CD4-positive, alpha-beta T cell (primary cell): ENCODE measurements at regions not wholly inside any gene's neighbourhood (a gene's known extent, or its start where the extent isn't known, plus 50 kb on each side); places are given as distances from the start of the nearest gene placed in this dataset.
A peak's percentile ranks its signal among the peaks of the same experiment; 100 is the strongest.

Source experiments
- ATAC-seq: fragments of 200-7000 bp; cut with Tn5 transposase; one replicate; pipeline ENCODE4 v1.10.0; 2022; ENCODE audit warnings: mild to moderate bottlenecking; ENCODE audit not compliant: poor library complexity
- CTCF ChIA-PET: fragments of 350-600 bp; sonication (Branson Sonifier 250); formaldehyde crosslinking; loops from one replicate; lab custom pipeline; 2021; ENCODE audit warnings: antibody characterized with exemption, inconsistent platforms; lab: Charles Lee
- POLR2A ChIA-PET: fragments of 350-600 bp; sonication (Branson Sonifier 250); formaldehyde crosslinking; loops from one replicate; lab custom pipeline; 2021; ENCODE audit warnings: antibody characterized with exemption, inconsistent platforms; lab: Charles Lee
- DNase-seq, 14 experiments: peaks; one replicate each; pipeline ENCODE4 v3.0.0-alpha.2; 2013 to 2020; ENCODE audit warnings: mixed read lengths in 2 of 14
- H3K27ac ChIP-seq, 2 donors: one replicate each; pipeline versions ENCODE4 v1.5.1 to v1.7.0; 2013; ENCODE audit warnings: low read length in 2 of 2, low read depth in 1 of 2, mild to moderate bottlenecking in 1 of 2
- H3K27me3 ChIP-seq, 2 experiments: 1 replicate in 1 of 2; 2 replicates in 1 of 2; pipeline versions ENCODE4 v1.6.1 to v1.7.0; 2013; ENCODE audit warnings: low read length in 2 of 2, control low read depth in 1 of 2, mild to moderate bottlenecking in 1 of 2, moderate library complexity in 1 of 2; ENCODE audit not compliant: insufficient read depth in 2 of 2, control insufficient read depth in 1 of 2
- H3K36me3 ChIP-seq: one replicate; pipeline ENCODE4 v1.6.1; 2013; ENCODE audit warnings: low read length, control low read depth; ENCODE audit not compliant: insufficient read depth
- H3K4me1 ChIP-seq: one replicate; pipeline ENCODE4 v1.6.1; 2013; ENCODE audit warnings: low read length, control low read depth; ENCODE audit not compliant: insufficient read depth
- H3K4me3 ChIP-seq: one replicate; pipeline ENCODE4 v1.5.1; 2013; ENCODE audit warnings: mild to moderate bottlenecking, low read length, moderate library complexity
- H3K9me3 ChIP-seq, 2 experiments: 1 replicate in 1 of 2; 2 replicates in 1 of 2; pipeline versions ENCODE4 v1.6.1 to v1.7.0; 2013; ENCODE audit warnings: low read length in 2 of 2, mild to moderate bottlenecking in 2 of 2, control low read depth in 1 of 2, moderate library complexity in 1 of 2; ENCODE audit not compliant: control insufficient read depth in 1 of 2, insufficient read depth in 1 of 2
- H3K27ac Mint-ChIP-seq: one replicate; pipeline ENCODE4 v1.8.0; 2020; ENCODE audit warnings: mixed read lengths
- H3K27me3 Mint-ChIP-seq: one replicate; pipeline ENCODE4 v1.8.0; 2021; ENCODE audit warnings: mixed read lengths
- H3K36me3 Mint-ChIP-seq: one replicate; pipeline ENCODE4 v1.8.0; 2021; ENCODE audit warnings: low read depth, mixed read lengths
- H3K4me1 Mint-ChIP-seq: one replicate; pipeline ENCODE4 v1.8.0; 2021; ENCODE audit warnings: low read depth, mixed read lengths
- H3K4me3 Mint-ChIP-seq: one replicate; pipeline ENCODE4 v1.8.0; 2020; ENCODE audit warnings: mild to moderate bottlenecking, mixed read lengths
- H3K9me3 Mint-ChIP-seq: one replicate; pipeline ENCODE4 v1.8.0; 2020; ENCODE audit warnings: mixed read lengths
- CTCF ChIP-seq: fragments of 200-600 bp; IDR thresholded peaks from one replicate; pipeline ENCODE4 v1.8.0; 2022; ENCODE audit warnings: antibody characterized with exemption, mild to moderate bottlenecking
- intact Hi-C, 2 experiments: fragments of 100-400 bp; cut with DNase I in 1 of 2; cut with micrococcal nuclease in 1 of 2; formaldehyde crosslinking; loops; one replicate each; pipeline versions ENCODE4 v1.15.1 to v1.9.0; 2023 to 2025; cut with DNase I, micrococcal nuclease

GRCh38 chr3:182711853-182712252 lies 81.5 kb upstream of the ATP11B start:
- Histone ChIP-seq H3K9me3 (no peaks in the 10 kb centered on the region), H3K36me3 (no peaks in the 10 kb centered on the region), H3K4me3 (no peak overlapping the region), H3K4me1 (no peaks in the 10 kb centered on the region), H3K27me3 (no peaks in the 10 kb centered on the region), H3K27ac (no peak overlapping the region)
- ATAC-seq: no peak
- no peak overlapping the region for H3K27ac Mint-ChIP-seq
- H3K27me3 Mint-ChIP-seq: peaks cover 3% of the 10 kb centered on the region
- H3K4me3 Mint-ChIP-seq: no peak overlapping the region
- POLR2A ChIA-PET: no interaction called here
- no peak for TF ChIP-seq CTCF
- CTCF ChIA-PET: no interaction called here
- no peaks in the 10 kb centered on the region for H3K9me3 Mint-ChIP-seq
- no peaks in the 10 kb centered on the region for H3K36me3 Mint-ChIP-seq
- DNase-seq: no peak
- intact Hi-C loops: loop anchor here (5.0 to 10.0 kb wide), 2 partner anchors 670 to 673 kb away; no protein-coding TSS in a partner anchor
- H3K4me1 Mint-ChIP-seq: no peaks in the 10 kb centered on the region

- DNase-seq (no peak), ATAC-seq (no peak)
- no peak for TF ChIP-seq CTCF
- H3K27me3 Mint-ChIP-seq: no peaks in the 10 kb centered on the region
- H3K36me3 Mint-ChIP-seq: no peaks in the 10 kb centered on the region
- H3K9me3 Mint-ChIP-seq: no peaks in the 10 kb centered on the region
- H3K4me1 Mint-ChIP-seq: no peaks in the 10 kb centered on the region
- H3K4me3 Mint-ChIP-seq: no peak overlapping the region
- intact Hi-C loops: loop anchor here (5.0 to 10.0 kb wide), 2 partner anchors 669 to 672 kb away; no protein-coding TSS in a partner anchor
- no peaks in the 10 kb centered on the region for H3K9me3 ChIP-seq
- H3K27ac ChIP-seq: no peak overlapping the region
- CTCF ChIA-PET: interaction anchor here (2.7 kb wide), 1 partner anchor 124 kb away, joined by 11 read pairs; no protein-coding TSS in a partner anchor
- H3K4me1 ChIP-seq: no peaks in the 10 kb centered on the region
- no peak overlapping the region for H3K27ac Mint-ChIP-seq
- H3K27me3 ChIP-seq: no peaks in the 10 kb centered on the region
- POLR2A ChIA-PET: no interaction called here
- H3K4me3 ChIP-seq: no peak overlapping the region
- H3K36me3 ChIP-seq: no peaks in the 10 kb centered on the region
These were observed 80.2 kb upstream of the ATP11B start for GRCh38 chr3:182713111-182713510.

GRCh38 chr3:182713743-182714517 lies 79.4 kb upstream of the ATP11B start:
- no peaks in the 10 kb centered on the region for H3K27me3 Mint-ChIP-seq
- no peak overlapping the region for H3K4me3 Mint-ChIP-seq
- intact Hi-C loops: loop anchor here (1.0 to 10.0 kb wide), 4 partner anchors 123 to 671 kb away; no protein-coding TSS in a partner anchor
- H3K9me3 ChIP-seq: no peaks in the 10 kb centered on the region
- H3K27ac Mint-ChIP-seq: no peak overlapping the region
- ATAC-seq: peak; percentile 59
- peak; percentile 72 for TF ChIP-seq CTCF
- no peaks in the 10 kb centered on the region for H3K4me1 Mint-ChIP-seq
- H3K4me1 ChIP-seq: no peaks in the 10 kb centered on the region
- ChIA-PET POLR2A (interaction anchor here (0.8 to 1.1 kb wide), 3 partner anchors 75 to 123 kb away, joined by 3 to 5 read pairs (median 3); no protein-coding TSS in a partner anchor), CTCF (interaction anchor here (0.6 to 2.7 kb wide), 3 partner anchors 15 to 123 kb away, joined by 3 to 11 read pairs (median 3); no protein-coding TSS in a partner anchor)
- no peaks in the 10 kb centered on the region for H3K9me3 Mint-ChIP-seq
- peak in 4 of 14 experiments; percentile 10 to 62 (median 54) for DNase-seq
- H3K36me3 Mint-ChIP-seq: no peaks in the 10 kb centered on the region
- H3K27ac ChIP-seq: no peak overlapping the region
- no peaks in the 10 kb centered on the region for H3K36me3 ChIP-seq
- no peaks in the 10 kb centered on the region for H3K27me3 ChIP-seq
- no peak overlapping the region for H3K4me3 ChIP-seq
